H9 (cell line): ENCODE measurements at regions not wholly inside any gene's neighbourhood (a gene's known extent, or its start where the extent isn't known, plus 50 kb on each side); places are given as distances from the start of the nearest gene placed in this dataset.

Source experiments
- DNase-seq: peaks from one replicate; pipeline ENCODE4 v3.0.0-alpha.2; 2017
- H2AFZ ChIP-seq: one replicate; pipeline ENCODE4 v1.6.1; 2013; ENCODE audit warnings: mild to moderate bottlenecking, low read length, control low read depth, moderate library complexity
- H2AK5ac ChIP-seq: 2 replicates; pipeline ENCODE4 v1.6.1; 2013; ENCODE audit warnings: low read length, control low read depth, mixed read lengths; ENCODE audit not compliant: insufficient read length
- H2BK120ac ChIP-seq: one replicate; pipeline ENCODE4 v1.6.1; 2013; ENCODE audit warnings: low read depth, mild to moderate bottlenecking, low read length, control low read depth, inconsistent platforms; ENCODE audit not compliant: poor library complexity, severe bottlenecking
- H2BK12ac ChIP-seq: 2 replicates; pipeline ENCODE4 v1.6.1; 2013; ENCODE audit warnings: low read length, control low read depth, mixed read lengths, low read depth; ENCODE audit not compliant: insufficient read length
- H2BK15ac ChIP-seq: 2 replicates; pipeline ENCODE4 v1.6.1; 2013; ENCODE audit warnings: low read depth, low read length, control low read depth
- H2BK20ac ChIP-seq: one replicate; pipeline ENCODE4 v1.6.1; 2013; ENCODE audit warnings: low read depth, mild to moderate bottlenecking, low read length, control low read depth, inconsistent platforms; ENCODE audit not compliant: poor library complexity, severe bottlenecking
- H2BK5ac ChIP-seq: 2 replicates; pipeline ENCODE4 v1.6.1; 2013; ENCODE audit warnings: low read length, control low read depth, mixed read lengths; ENCODE audit not compliant: insufficient read length
- H3K14ac ChIP-seq: 2 replicates; pipeline ENCODE4 v1.6.1; 2013; ENCODE audit warnings: low read length, control low read depth; ENCODE audit not compliant: insufficient read depth
- H3K18ac ChIP-seq: 2 replicates; pipeline ENCODE4 v1.6.1; 2013; ENCODE audit warnings: low read depth, mild to moderate bottlenecking, mixed read lengths, low read length, control low read depth; ENCODE audit not compliant: insufficient read length
- H3K23ac ChIP-seq: 2 replicates; pipeline ENCODE4 v1.6.1; 2013; ENCODE audit warnings: low read length, control low read depth, mixed read lengths, low read depth; ENCODE audit not compliant: insufficient read length
- H3K23me2 ChIP-seq: 2 replicates; pipeline ENCODE4 v1.6.1; 2013; ENCODE audit warnings: low read depth, mild to moderate bottlenecking, mixed read lengths, low read length, control low read depth; ENCODE audit not compliant: insufficient read length, poor library complexity, severe bottlenecking
- H3K27ac ChIP-seq: 2 replicates; pipeline ENCODE4 v1.5.1; 2013; ENCODE audit warnings: low read length, control low read depth, mixed read lengths, low read depth; ENCODE audit not compliant: insufficient read length
- H3K27me3 ChIP-seq: 2 replicates; pipeline ENCODE4 v1.6.1; 2013; ENCODE audit warnings: low read length, control low read depth, inconsistent platforms; ENCODE audit not compliant: insufficient read depth
- H3K4ac ChIP-seq: 2 replicates; pipeline ENCODE4 v1.6.1; 2013; ENCODE audit warnings: low read depth, mild to moderate bottlenecking, control low read depth, inconsistent platforms, low read length, moderate library complexity
- H3K4me1 ChIP-seq: 2 replicates; pipeline ENCODE4 v1.6.1; 2013; ENCODE audit warnings: low read length, control low read depth, inconsistent platforms; ENCODE audit not compliant: insufficient read depth
- H3K4me2 ChIP-seq: 2 replicates; pipeline ENCODE4 v1.6.1; 2013; ENCODE audit warnings: low read length, control low read depth, mixed read lengths; ENCODE audit not compliant: insufficient read length, insufficient read depth
- H3K56ac ChIP-seq: 2 replicates; pipeline ENCODE4 v1.6.1; 2013; ENCODE audit warnings: low read depth, mild to moderate bottlenecking, mixed read lengths, low read length, control low read depth; ENCODE audit not compliant: insufficient read length
- H3K79me1 ChIP-seq: 2 replicates; pipeline ENCODE4 v1.6.1; 2013; ENCODE audit warnings: low read depth, mild to moderate bottlenecking, moderate library complexity, low read length, control low read depth, inconsistent platforms; ENCODE audit not compliant: insufficient read depth, poor library complexity, severe bottlenecking
- H3K79me2 ChIP-seq: 2 replicates; pipeline ENCODE4 v1.6.1; 2013; ENCODE audit warnings: low read length, control low read depth, inconsistent platforms; ENCODE audit not compliant: insufficient read depth
- H3K9ac ChIP-seq: 2 replicates; pipeline ENCODE4 v1.6.1; 2013; ENCODE audit warnings: low read length, control low read depth, mixed read lengths; ENCODE audit not compliant: insufficient read length; ENCODE audit errors: extremely low read depth
- H3K9me3 ChIP-seq: one replicate; pipeline ENCODE4 v1.6.1; 2013; ENCODE audit warnings: low read depth, low read length, inconsistent platforms; ENCODE audit not compliant: control insufficient read depth
- H3T11ph ChIP-seq: one replicate; pipeline ENCODE4 v1.6.1; 2013; ENCODE audit warnings: mild to moderate bottlenecking, low read length, control low read depth, inconsistent platforms
- H4K20me1 ChIP-seq: one replicate; pipeline ENCODE4 v1.6.1; 2013; ENCODE audit not compliant: control insufficient read depth, insufficient read length, insufficient read depth
- H4K5ac ChIP-seq: 2 replicates; pipeline ENCODE4 v1.6.1; 2013; ENCODE audit warnings: low read depth, mild to moderate bottlenecking, mixed read lengths, low read length, control low read depth; ENCODE audit not compliant: insufficient read length
- H4K8ac ChIP-seq: replicated peaks from 2 replicates; pipeline ENCODE4 v1.6.1; 2013; ENCODE audit warnings: low read length, control low read depth, mixed read lengths, low read depth; ENCODE audit not compliant: insufficient read length
- H4K91ac ChIP-seq: 2 replicates; pipeline ENCODE4 v1.6.1; 2013; ENCODE audit warnings: low read depth, mild to moderate bottlenecking, moderate library complexity, mixed read lengths, low read length, control low read depth; ENCODE audit not compliant: insufficient read length
- H3K27ac Mint-ChIP-seq, 3 experiments: 2 replicates in 2 of 3; 3 replicates in 1 of 3; pipeline ENCODE4 v1.8.0; 2020 to 2021; ENCODE audit warnings: mixed read lengths in 3 of 3, mild to moderate bottlenecking in 1 of 3, moderate library complexity in 1 of 3
- H3K27me3 Mint-ChIP-seq: 2 replicates; pipeline ENCODE4 v1.8.0; 2021; ENCODE audit warnings: low read depth, mild to moderate bottlenecking, moderate library complexity, mixed read lengths
- H3K36me3 Mint-ChIP-seq, 3 experiments: 2 replicates in 2 of 3; 3 replicates in 1 of 3; pipeline ENCODE4 v1.8.0; 2020 to 2021; ENCODE audit warnings: low read depth in 3 of 3, mixed read lengths in 3 of 3; ENCODE audit not compliant: insufficient read depth in 1 of 3
- H3K4me1 Mint-ChIP-seq, 2 experiments: 2 replicates each; pipeline ENCODE4 v1.8.0; 2020; ENCODE audit warnings: mixed read lengths in 2 of 2
- H3K4me3 Mint-ChIP-seq, 2 experiments: 2 replicates in 1 of 2; 3 replicates in 1 of 2; pipeline ENCODE4 v1.8.0; 2020 to 2021; ENCODE audit warnings: mild to moderate bottlenecking in 2 of 2, mixed read lengths in 2 of 2, moderate library complexity in 1 of 2
- H3K9me3 Mint-ChIP-seq, 2 experiments: 2 replicates in 1 of 2; 3 replicates in 1 of 2; pipeline ENCODE4 v1.8.0; 2020; ENCODE audit warnings: mild to moderate bottlenecking in 2 of 2, mixed read lengths in 2 of 2, moderate library complexity in 1 of 2
- WGBS: extraction: QIAGEN DNeasy Blood & Tissue Kit; methylation state at CpG from one replicate; pipeline ENCODE4 v1.1.7; 2013; ENCODE audit warnings: missing lambda C conversion rate, low lambda C conversion rate, mixed read lengths; ENCODE audit not compliant: insufficient read length; ENCODE audit errors: extremely low coverage; 5-methylcytosine and 5-hydroxymethylcytosine counted together
- TF ChIP-seq, protein P1 (sequence below): fragments of 200-600 bp; sonication (generic); conservative IDR thresholded peaks from 3 replicates; pipeline ENCODE4 v1.8.0; 2021; ENCODE audit warnings: antibody characterized with exemption, mild to moderate bottlenecking

GRCh38 chr3:34584971-34585370 lies 786.5 kb downstream of the PDCD6IP start:
- TF ChIP-seq, protein P1, sequence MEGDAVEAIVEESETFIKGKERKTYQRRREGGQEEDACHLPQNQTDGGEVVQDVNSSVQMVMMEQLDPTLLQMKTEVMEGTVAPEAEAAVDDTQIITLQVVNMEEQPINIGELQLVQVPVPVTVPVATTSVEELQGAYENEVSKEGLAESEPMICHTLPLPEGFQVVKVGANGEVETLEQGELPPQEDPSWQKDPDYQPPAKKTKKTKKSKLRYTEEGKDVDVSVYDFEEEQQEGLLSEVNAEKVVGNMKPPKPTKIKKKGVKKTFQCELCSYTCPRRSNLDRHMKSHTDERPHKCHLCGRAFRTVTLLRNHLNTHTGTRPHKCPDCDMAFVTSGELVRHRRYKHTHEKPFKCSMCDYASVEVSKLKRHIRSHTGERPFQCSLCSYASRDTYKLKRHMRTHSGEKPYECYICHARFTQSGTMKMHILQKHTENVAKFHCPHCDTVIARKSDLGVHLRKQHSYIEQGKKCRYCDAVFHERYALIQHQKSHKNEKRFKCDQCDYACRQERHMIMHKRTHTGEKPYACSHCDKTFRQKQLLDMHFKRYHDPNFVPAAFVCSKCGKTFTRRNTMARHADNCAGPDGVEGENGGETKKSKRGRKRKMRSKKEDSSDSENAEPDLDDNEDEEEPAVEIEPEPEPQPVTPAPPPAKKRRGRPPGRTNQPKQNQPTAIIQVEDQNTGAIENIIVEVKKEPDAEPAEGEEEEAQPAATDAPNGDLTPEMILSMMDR, result no peak
- no peak overlapping the region for H3K14ac ChIP-seq
- no CpG with 5 or more reads among the region's 1 CpG for WGBS
- H3K27me3 Mint-ChIP-seq, result no peaks in the 10 kb centered on the region
- H4K5ac ChIP-seq, result no peak overlapping the region
- no peaks in the 10 kb centered on the region for H4K20me1 ChIP-seq
- H3K27me3 ChIP-seq, result no peaks in the 10 kb centered on the region
- H3K4me1 Mint-ChIP-seq, result no peaks in the 10 kb centered on the region
- no peak overlapping the region for H3K27ac Mint-ChIP-seq
- H2BK15ac ChIP-seq, result no peak overlapping the region
- H3K27ac ChIP-seq, result no peak overlapping the region
- H2BK12ac ChIP-seq, result no peak overlapping the region
- H2BK5ac ChIP-seq, result no peak overlapping the region
- no peak overlapping the region for H3K18ac ChIP-seq
- DNase-seq, result no peak
- no peak overlapping the region for H4K8ac ChIP-seq
- H2AK5ac ChIP-seq, result no peak overlapping the region
- H3K4ac ChIP-seq, result no peak overlapping the region
- H3K4me2 ChIP-seq, result no peak overlapping the region
- peaks cover 19 to 40% of the 10 kb centered on the region in 2 experiments for H3K9me3 Mint-ChIP-seq
- H3K23me2 ChIP-seq, result no peaks in the 10 kb centered on the region
- H3K56ac ChIP-seq, result no peak overlapping the region
- no peak overlapping the region for H2BK20ac ChIP-seq
- H2AFZ ChIP-seq, result no peak overlapping the region
- no peak overlapping the region for H2BK120ac ChIP-seq
- H4K91ac ChIP-seq, result no peak overlapping the region
- H3K9ac ChIP-seq, result no peak overlapping the region
- H3T11ph ChIP-seq, result no peak overlapping the region
- H3K23ac ChIP-seq, result no peak overlapping the region
- no peaks in the 10 kb centered on the region for H3K79me1 ChIP-seq
- H3K36me3 Mint-ChIP-seq, result peaks cover 0 to 29% (median 8%) of the 10 kb centered on the region in 3 experiments; a peak in 5 of 7 replicates
- no peaks in the 10 kb centered on the region for H3K79me2 ChIP-seq
- H3K4me3 Mint-ChIP-seq, result no peak overlapping the region
- no peaks in the 10 kb centered on the region for H3K9me3 ChIP-seq
- no peaks in the 10 kb centered on the region for H3K4me1 ChIP-seq
